ENCODE measurements at regions not wholly inside any gene's neighbourhood (a gene's known extent, or its start where the extent isn't known, plus 50 kb on each side); places are given as distances from the start of the nearest gene placed in this dataset.

GRCh38 chr6:156347656-156348055 lies 429.5 kb upstream of the ARID1B start:
- Histone ChIP-seq H3K4me1 (ENCODE audit: control insufficient read depth in 1 of 2, insufficient read depth in 1 of 2, low read depth in 1 of 2, low read length in 1 of 2) (peaks cover 0 to 14% of the 10 kb centered on the region in 2 experiments), H3K4me3 (ENCODE audit: low read depth in 1 of 2, low read length in 1 of 2) (no peak overlapping the region), H3K27ac (no peak overlapping the region), H3K9me3 (no peaks in the 10 kb centered on the region), H3K27me3 (no peaks in the 10 kb centered on the region), H3K36me3 (no peaks in the 10 kb centered on the region)
- TF ChIP-seq CTCF (IDR thresholded peaks at IDR 0.05): no peak

- Histone ChIP-seq H3K4me1 (ENCODE audit: control insufficient read depth in 1 of 2, insufficient read depth in 1 of 2, low read depth in 1 of 2, low read length in 1 of 2) (peaks cover 0 to 14% of the 10 kb centered on the region in 2 experiments), H3K9me3 (no peaks in the 10 kb centered on the region), H3K27me3 (no peaks in the 10 kb centered on the region), H3K4me3 (ENCODE audit: low read depth in 1 of 2, low read length in 1 of 2) (no peak overlapping the region), H3K27ac (no peak overlapping the region), H3K36me3 (no peaks in the 10 kb centered on the region)
- no peak for TF ChIP-seq CTCF (IDR thresholded peaks at IDR 0.05)
Measured at GRCh38 chr6:156347246-156347645, 429.9 kb upstream of the ARID1B start.

- Histone ChIP-seq H3K27ac (no peak overlapping the region), H3K4me1 (ENCODE audit: control insufficient read depth in 1 of 2, insufficient read depth in 1 of 2, low read depth in 1 of 2, low read length in 1 of 2) (peaks cover 0 to 14% of the 10 kb centered on the region in 2 experiments), H3K36me3 (no peaks in the 10 kb centered on the region), H3K9me3 (no peaks in the 10 kb centered on the region), H3K4me3 (ENCODE audit: low read depth in 1 of 2, low read length in 1 of 2) (no peak overlapping the region), H3K27me3 (no peaks in the 10 kb centered on the region)
- no peak for TF ChIP-seq CTCF (IDR thresholded peaks at IDR 0.05)
Measured at GRCh38 chr6:156345700-156346099, 431.5 kb upstream of the ARID1B start.

- Histone ChIP-seq H3K36me3 (no peaks in the 10 kb centered on the region), H3K9me3 (no peaks in the 10 kb centered on the region), H3K4me3 (ENCODE audit: low read depth in 1 of 2, low read length in 1 of 2) (no peak overlapping the region)
Measured at GRCh38 chr6:156344491-156344890, 432.7 kb upstream of the ARID1B start.

GRCh38 chr6:156337801-156338200 lies 439.4 kb upstream of the ARID1B start:
- TF ChIP-seq CTCF (IDR thresholded peaks at IDR 0.05): no peak
- Histone ChIP-seq H3K4me1 (ENCODE audit: control insufficient read depth in 1 of 2, insufficient read depth in 1 of 2, low read depth in 1 of 2, low read length in 1 of 2) (no peaks in the 10 kb centered on the region), H3K36me3 (no peaks in the 10 kb centered on the region), H3K27me3 (no peaks in the 10 kb centered on the region), H3K4me3 (ENCODE audit: low read depth in 1 of 2, low read length in 1 of 2) (no peak overlapping the region), H3K9me3 (no peaks in the 10 kb centered on the region), H3K27ac (no peak overlapping the region)

More at GRCh38 chr6:156344491-156344890, 432.7 kb upstream of the ARID1B start:
- H3K4me1 ChIP-seq (ENCODE audit: control insufficient read depth in 1 of 2, insufficient read depth in 1 of 2, low read depth in 1 of 2, low read length in 1 of 2): peaks cover 0 to 14% of the 10 kb centered on the region in 2 experiments
- TF ChIP-seq CTCF (IDR thresholded peaks at IDR 0.05): no peak
- H3K27ac ChIP-seq: no peak overlapping the region
- no peaks in the 10 kb centered on the region for H3K27me3 ChIP-seq

- Histone ChIP-seq H3K4me3 (ENCODE audit: low read depth in 1 of 2, low read length in 1 of 2) (no peak overlapping the region), H3K36me3 (no peaks in the 10 kb centered on the region), H3K4me1 (ENCODE audit: control insufficient read depth in 1 of 2, insufficient read depth in 1 of 2, low read depth in 1 of 2, low read length in 1 of 2) (no peaks in the 10 kb centered on the region), H3K27ac (no peak overlapping the region), H3K27me3 (no peaks in the 10 kb centered on the region), H3K9me3 (no peaks in the 10 kb centered on the region)
- no peak for TF ChIP-seq CTCF (IDR thresholded peaks at IDR 0.05)
Measured at GRCh38 chr6:156336733-156337132, 440.4 kb upstream of the ARID1B start.
